Gastroesophageal sphincter (tissue), 4 donors: ENCODE measurements at regions not wholly inside any gene's neighbourhood (a gene's known extent, or its start where the extent isn't known, plus 50 kb on each side); places are given as distances from the start of the nearest gene placed in this dataset.

Experiments
- ATAC-seq: fragments of 150-250 bp; one replicate; pipeline ENCODE4 v1.9.1; 2016; ENCODE audit warnings: mild to moderate bottlenecking, moderate library complexity
- H3K27ac ChIP-seq, 4 donors: fragments of 200-600 bp; sonication (generic) in 3 of 4; 1 replicate in 3 of 4; 2 replicates in 1 of 4; pipeline ENCODE4 v1.5.1; 2016 to 2019
- H3K27me3 ChIP-seq: fragments of 200-600 bp; sonication (generic); one replicate; pipeline ENCODE4 v1.5.1; 2019
- H3K36me3 ChIP-seq, 2 donors: fragments of 200-600 bp; sonication (generic); one replicate each; pipeline ENCODE4 v1.5.1; 2019; ENCODE audit warnings: control low read depth in 1 of 2
- H3K4me1 ChIP-seq, 3 donors: fragments of 200-600 bp; sonication (generic); 1 replicate in 2 of 3; 2 replicates in 1 of 3; pipeline ENCODE4 v1.5.1; 2016 to 2019; ENCODE audit warnings: control low read depth in 2 of 3
- H3K4me3 ChIP-seq, 2 donors: fragments of 200-600 bp; sonication (generic); one replicate each; pipeline ENCODE4 v1.5.1; 2019; ENCODE audit warnings: mild to moderate bottlenecking in 1 of 2, moderate library complexity in 1 of 2
- H3K9me3 ChIP-seq, 3 donors: fragments of 200-600 bp; sonication (generic); one replicate each; pipeline ENCODE4 v1.5.1; 2017 to 2019; ENCODE audit warnings: control low read depth in 2 of 3
- CTCF ChIP-seq, 4 experiments: fragments of 200-600 bp in 2 of 4; fragments of 450-650 bp in 2 of 4; sonication (generic) in 1 of 4; IDR thresholded peaks; one replicate each; pipeline ENCODE4 v1.5.1; 2017 to 2019; ENCODE audit warnings: antibody characterized with exemption in 4 of 4, mild to moderate bottlenecking in 2 of 4, moderate library complexity in 2 of 4
- EP300 ChIP-seq: sonication (generic); formaldehyde crosslinking; IDR thresholded peaks from one replicate; pipeline ENCODE4 v1.6.1; 2017; ENCODE audit warnings: antibody characterized with exemption, mild to moderate bottlenecking
- POLR2A ChIP-seq, 2 donors: fragments of 450-650 bp; IDR thresholded peaks; one replicate each; pipeline ENCODE4 v1.6.1; 2017; ENCODE audit warnings: antibody characterized with exemption in 2 of 2, mild to moderate bottlenecking in 2 of 2, moderate library complexity in 1 of 2
- POLR2AphosphoS5 ChIP-seq: sonication (generic); formaldehyde crosslinking; IDR thresholded peaks from one replicate; pipeline ENCODE4 v1.6.1; 2017; ENCODE audit warnings: antibody characterized with exemption
- WGBS, 2 donors: methylation state at CpG; one replicate each; pipeline ENCODE4 v1.1.5; 2018; ENCODE audit warnings: low coverage in 1 of 2; 5-methylcytosine and 5-hydroxymethylcytosine counted together

- WGBS, 2 donors = 71 to 95% methylated on average over 3 to 6 of the region's 6 CpGs
- H3K27me3 ChIP-seq = peaks cover 53% of the 10 kb centered on the region
- H3K4me1 ChIP-seq = no peaks in the 10 kb centered on the region
- H3K27ac ChIP-seq = no peak overlapping the region
- no peaks in the 10 kb centered on the region for H3K36me3 ChIP-seq
- peaks cover 0 to 14% (median 0%) of the 10 kb centered on the region in 3 donors for H3K9me3 ChIP-seq
- no peak overlapping the region for H3K4me3 ChIP-seq
- no peak for TF ChIP-seq POLR2AphosphoS5
- TF ChIP-seq POLR2A (IDR thresholded peaks at IDR 0.05) = no peak
- TF ChIP-seq CTCF (IDR thresholded peaks at IDR 0.05) = no peak
- no peak for TF ChIP-seq EP300
- no peak for ATAC-seq
Measured at GRCh38 chr11:69992943-69993694, 85.0 kb upstream of the ANO1 start.

GRCh38 chr11:69994810-69995209 is 83.3 kb upstream of the ANO1 start:
- peaks cover 0 to 14% (median 0%) of the 10 kb centered on the region in 3 donors for H3K9me3 ChIP-seq
- no peaks in the 10 kb centered on the region for H3K36me3 ChIP-seq
- no peak for TF ChIP-seq CTCF (IDR thresholded peaks at IDR 0.05)
- TF ChIP-seq POLR2A (IDR thresholded peaks at IDR 0.05) = no peak
- no peak for TF ChIP-seq EP300
- no peak for TF ChIP-seq POLR2AphosphoS5
- no peak for ATAC-seq
- no peak overlapping the region for H3K27ac ChIP-seq
- H3K4me3 ChIP-seq = no peak overlapping the region
- 75 to 96% methylated on average over 1 to 2 of the region's 3 CpGs for WGBS, 2 donors
- H3K27me3 ChIP-seq = peaks cover 46% of the 10 kb centered on the region
- H3K4me1 ChIP-seq = no peaks in the 10 kb centered on the region

- Histone ChIP-seq H3K9me3 (peaks cover 0 to 14% (median 0%) of the 10 kb centered on the region in 3 donors), H3K4me1 (peaks cover 0 to 4% (median 0%) of the 10 kb centered on the region in 3 donors), H3K27me3 (peaks cover 46% of the 10 kb centered on the region), H3K36me3 (no peaks in the 10 kb centered on the region), H3K27ac (no peak overlapping the region), H3K4me3 (no peak overlapping the region)
- TF ChIP-seq EP300 (no peak), POLR2A (IDR thresholded peaks at IDR 0.05) (no peak), CTCF (IDR thresholded peaks at IDR 0.05) (no peak), POLR2AphosphoS5 (no peak)
- 80 to 96% methylated on average over 5 to 6 of the region's 10 CpGs for WGBS, 2 donors
- no peak for ATAC-seq
Measured at GRCh38 chr11:69995697-69996096, 82.4 kb upstream of the ANO1 start.

GRCh38 chr11:69996451-69996850 is 81.7 kb upstream of the ANO1 start:
- Histone ChIP-seq H3K4me1 (peaks cover 0 to 4% (median 0%) of the 10 kb centered on the region in 3 donors), H3K36me3 (no peaks in the 10 kb centered on the region), H3K27me3 (peaks cover 40% of the 10 kb centered on the region), H3K4me3 (no peak overlapping the region), H3K27ac (no peak overlapping the region), H3K9me3 (peaks cover 0 to 14% (median 0%) of the 10 kb centered on the region in 3 donors)
- TF ChIP-seq CTCF (IDR thresholded peaks at IDR 0.05) = no peak
- no peak for TF ChIP-seq POLR2A (IDR thresholded peaks at IDR 0.05)
- TF ChIP-seq EP300 = no peak
- no peak for TF ChIP-seq POLR2AphosphoS5
- 50 to 88% methylated on average over 1 of the region's 1 CpG for WGBS, 2 donors
- no peak for ATAC-seq

GRCh38 chr11:69997352-69997751 is 80.8 kb upstream of the ANO1 start:
- H3K9me3 ChIP-seq = peaks cover 0 to 14% (median 0%) of the 10 kb centered on the region in 3 donors
- TF ChIP-seq POLR2AphosphoS5 (no peak), EP300 (no peak), POLR2A (IDR thresholded peaks at IDR 0.05) (no peak), CTCF (IDR thresholded peaks at IDR 0.05) (no peak)
- 61 to 63% methylated on average over 5 to 6 of the region's 8 CpGs for WGBS, 2 donors
- no peaks in the 10 kb centered on the region for H3K36me3 ChIP-seq
- H3K27ac ChIP-seq = no peak overlapping the region
- H3K4me3 ChIP-seq = no peak overlapping the region
- peaks cover 39% of the 10 kb centered on the region for H3K27me3 ChIP-seq
- H3K4me1 ChIP-seq = peaks cover 0 to 4% (median 0%) of the 10 kb centered on the region in 3 donors
- ATAC-seq = no peak
